H7 (cell line): ENCODE measurements at regions not wholly inside any gene's neighbourhood (a gene's known extent, or its start where the extent isn't known, plus 50 kb on each side); places are given as distances from the start of the nearest gene placed in this dataset.
A peak's percentile ranks its signal among the peaks of the same experiment; 100 is the strongest.

Experiments used
- DNase-seq: peaks from one replicate; pipeline ENCODE4 v3.0.0; 2012
- H3K27me3 ChIP-seq: 2 replicates; pipeline ENCODE4 v1.6.0; 2011; ENCODE audit warnings: mild to moderate bottlenecking, low read length; ENCODE audit not compliant: control insufficient read depth, insufficient read depth
- H3K36me3 ChIP-seq: replicated peaks from 2 replicates; pipeline ENCODE4 v1.5.1; 2011; ENCODE audit warnings: low read length; ENCODE audit not compliant: control insufficient read depth, insufficient read depth
- H3K4me3 ChIP-seq: 2 replicates; pipeline ENCODE4 v1.5.1; 2011; ENCODE audit warnings: low read depth, mild to moderate bottlenecking, control low read depth, low read length, moderate library complexity; ENCODE audit not compliant: insufficient read depth

DNA sequence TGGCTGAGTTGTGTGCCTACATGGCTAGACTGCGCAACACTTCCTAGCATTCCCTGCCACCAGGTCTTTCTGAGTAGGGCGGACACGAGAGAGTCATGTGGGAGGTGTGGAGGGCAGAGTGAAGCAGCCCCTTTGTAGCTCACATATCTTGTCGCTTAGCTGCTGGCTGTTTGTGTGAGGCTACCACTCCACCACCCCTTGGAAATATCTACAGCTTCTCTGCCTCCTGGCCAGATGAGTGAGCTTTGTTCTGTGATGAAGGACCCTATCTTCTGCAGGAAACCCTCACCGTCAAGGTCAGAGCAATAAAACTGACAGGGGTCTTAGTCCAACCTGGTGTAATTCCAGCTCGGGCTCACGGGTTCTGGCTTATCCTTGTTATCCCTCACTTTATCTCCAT, 232.1 kb upstream of the ASIC2 start:
- H3K27me3 ChIP-seq = no peaks in the 10 kb centered on the region; the same call in none of the 2 replicates
- no peak overlapping the region for H3K4me3 ChIP-seq
- DNase-seq = no peak
- no peaks in the 10 kb centered on the region for H3K36me3 ChIP-seq

DNA sequence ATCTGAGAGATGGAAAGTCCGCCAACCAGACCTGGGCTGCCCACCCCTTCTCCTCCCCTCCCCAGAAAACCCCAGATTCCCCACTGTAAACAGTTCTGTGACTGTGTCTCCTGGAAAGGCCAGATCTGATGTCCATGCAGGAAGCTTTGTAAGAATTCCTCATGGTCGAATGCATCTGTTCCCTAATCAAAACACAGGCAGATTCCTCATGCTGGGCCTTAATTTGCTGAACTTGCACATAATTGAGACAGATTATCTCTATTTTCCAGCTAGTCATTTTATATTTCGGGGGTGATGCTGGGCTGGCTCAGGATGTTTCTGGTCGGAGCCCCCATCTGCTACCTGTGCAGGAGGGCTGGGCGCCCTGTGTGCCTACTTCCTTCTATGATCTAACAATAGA, 233.6 kb upstream of the ASIC2 start:
- Histone ChIP-seq H3K27me3 (no peaks in the 10 kb centered on the region; the same call in 1 of the 2 replicates), H3K36me3 (no peaks in the 10 kb centered on the region), H3K4me3 (no peak overlapping the region)
- no peak for DNase-seq

DNA sequence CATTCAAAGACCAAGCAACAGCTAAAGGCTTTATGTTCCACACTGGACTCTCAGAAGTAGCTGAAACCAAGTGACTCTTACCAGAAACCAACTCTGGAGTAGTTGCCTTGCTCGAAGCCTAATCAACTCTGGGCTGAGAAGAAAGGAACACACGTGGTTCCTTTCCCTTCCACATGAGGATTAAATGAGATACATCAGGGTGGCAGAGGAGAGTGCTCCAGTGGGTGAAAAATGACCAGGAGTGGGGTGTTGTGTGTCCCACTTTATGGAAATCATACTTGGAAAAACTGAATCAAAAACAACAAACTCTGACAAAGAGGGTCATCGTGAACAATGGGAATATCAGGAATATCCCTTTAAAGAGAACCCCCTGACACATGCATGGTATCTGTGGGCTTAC, 234.2 kb upstream of the ASIC2 start:
- Histone ChIP-seq H3K36me3 (no peaks in the 10 kb centered on the region), H3K27me3 (no peaks in the 10 kb centered on the region; the same call in 1 of the 2 replicates), H3K4me3 (no peak overlapping the region)
- DNase-seq = no peak

DNA sequence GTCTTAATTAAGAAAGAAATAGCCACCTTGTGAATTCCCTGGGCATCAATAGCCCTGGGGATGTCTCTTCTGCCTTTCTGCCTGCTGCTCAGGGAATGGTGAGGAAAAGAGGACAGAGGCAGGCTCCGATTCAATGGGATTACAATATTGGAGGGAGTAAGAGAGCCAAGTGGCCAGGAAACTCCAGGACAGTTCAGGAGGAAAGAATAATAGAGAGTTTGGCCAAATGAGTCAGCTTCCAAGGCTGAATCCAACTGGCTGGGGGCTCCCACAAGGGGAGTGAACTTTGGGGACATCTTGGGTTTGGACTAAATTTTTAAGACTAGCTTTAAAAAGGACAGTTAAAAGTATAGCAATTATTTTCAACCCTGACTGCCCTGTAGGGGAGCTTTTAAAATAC, 235.8 kb upstream of the ASIC2 start:
- Histone ChIP-seq H3K27me3 (no peaks in the 10 kb centered on the region; the same call in 1 of the 2 replicates), H3K36me3 (no peaks in the 10 kb centered on the region), H3K4me3 (no peak overlapping the region)
- DNase-seq = no peak

DNA sequence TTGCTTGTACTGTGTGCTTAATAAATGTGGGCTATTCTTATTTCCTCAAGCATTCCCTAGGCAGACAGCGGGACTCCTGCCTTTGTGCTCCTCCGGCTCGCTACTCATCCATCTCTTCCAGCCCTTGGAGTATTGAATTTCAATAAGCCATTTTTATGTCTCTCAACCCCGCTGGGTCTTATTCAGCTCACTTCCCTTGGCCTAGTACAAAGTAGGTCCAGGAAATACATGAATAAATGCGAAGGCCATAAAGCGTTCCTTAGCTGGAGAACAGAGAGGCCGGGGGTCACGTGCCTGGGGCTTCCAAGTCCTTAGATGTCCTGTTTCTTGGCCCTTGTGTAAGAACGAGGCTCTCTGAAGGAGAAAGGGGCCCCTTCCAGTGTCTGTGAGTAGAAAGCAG, 236.7 kb upstream of the ASIC2 start:
- DNase-seq = no peak
- no peak overlapping the region for H3K4me3 ChIP-seq
- no peaks in the 10 kb centered on the region for H3K36me3 ChIP-seq
- H3K27me3 ChIP-seq = no peaks in the 10 kb centered on the region; the same call in 1 of the 2 replicates

DNA sequence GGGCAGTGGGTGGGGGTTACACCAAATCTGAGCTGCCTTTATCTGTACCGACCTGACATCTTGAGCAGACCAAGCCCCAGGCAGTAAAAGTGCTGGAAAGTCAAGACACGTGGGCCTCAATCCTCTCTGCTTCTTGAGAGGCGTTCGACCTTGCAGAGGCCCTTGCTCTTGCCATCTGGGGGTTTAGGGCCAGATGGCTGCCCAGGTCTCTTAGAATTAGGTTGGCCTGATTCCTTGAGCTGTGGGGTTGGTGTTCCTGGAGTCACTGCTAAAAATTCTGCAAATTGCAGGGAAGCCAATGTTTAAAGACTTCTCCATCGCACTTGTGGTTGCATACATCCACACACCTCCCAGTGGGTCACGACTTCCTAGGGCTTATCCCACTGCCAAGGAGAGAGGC, 238.2 kb upstream of the ASIC2 start:
- no peaks in the 10 kb centered on the region; the same call in 1 of the 2 replicates for H3K27me3 ChIP-seq
- no peaks in the 10 kb centered on the region for H3K36me3 ChIP-seq
- no peak overlapping the region for H3K4me3 ChIP-seq
- no peak for DNase-seq

DNA sequence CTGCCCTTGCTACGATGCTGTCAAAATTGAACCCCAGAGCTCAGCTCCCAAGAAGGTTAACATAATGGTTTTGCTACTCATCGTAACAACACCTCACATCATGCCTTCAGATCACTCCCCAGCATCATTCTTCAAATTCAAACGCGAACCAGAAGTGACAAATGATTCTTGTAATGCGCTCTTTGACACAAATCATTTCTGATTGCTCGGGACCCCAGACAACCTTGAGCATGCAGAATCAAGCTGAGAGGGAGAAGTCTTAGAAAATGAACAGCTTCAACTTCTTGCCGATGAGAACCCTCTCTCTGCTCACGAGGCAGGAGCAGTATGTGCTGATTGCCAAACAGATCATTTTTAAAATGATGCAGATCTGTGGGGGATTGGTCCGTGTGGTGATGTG, 241.0 kb upstream of the ASIC2 start:
- Histone ChIP-seq H3K27me3 (no peaks in the 10 kb centered on the region; the same call in 1 of the 2 replicates), H3K4me3 (no peak overlapping the region), H3K36me3 (no peaks in the 10 kb centered on the region)
- no peak for DNase-seq

DNA sequence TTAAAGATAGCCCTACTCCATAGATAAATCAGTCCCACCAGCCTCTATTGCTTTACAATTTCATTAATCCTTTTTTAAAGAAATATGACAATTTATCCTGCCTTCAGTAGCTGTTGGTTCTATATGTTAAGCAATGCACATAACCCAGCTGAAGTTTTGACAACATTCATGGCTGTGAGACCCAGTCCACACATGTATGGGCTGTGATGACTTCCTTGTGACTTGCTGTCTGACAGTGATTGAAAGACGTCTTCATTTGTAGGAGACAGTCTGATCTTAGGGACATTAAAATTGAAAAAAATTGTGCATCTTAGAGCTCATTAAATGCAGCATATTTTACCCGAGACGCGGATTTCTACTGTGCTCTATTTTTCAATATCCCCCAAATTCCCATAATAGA, 252.0 kb upstream of the ASIC2 start:
- no peak for DNase-seq
- Histone ChIP-seq H3K4me3 (no peak overlapping the region), H3K27me3 (no peaks in the 10 kb centered on the region; the same call in 1 of the 2 replicates), H3K36me3 (no peaks in the 10 kb centered on the region)

DNA sequence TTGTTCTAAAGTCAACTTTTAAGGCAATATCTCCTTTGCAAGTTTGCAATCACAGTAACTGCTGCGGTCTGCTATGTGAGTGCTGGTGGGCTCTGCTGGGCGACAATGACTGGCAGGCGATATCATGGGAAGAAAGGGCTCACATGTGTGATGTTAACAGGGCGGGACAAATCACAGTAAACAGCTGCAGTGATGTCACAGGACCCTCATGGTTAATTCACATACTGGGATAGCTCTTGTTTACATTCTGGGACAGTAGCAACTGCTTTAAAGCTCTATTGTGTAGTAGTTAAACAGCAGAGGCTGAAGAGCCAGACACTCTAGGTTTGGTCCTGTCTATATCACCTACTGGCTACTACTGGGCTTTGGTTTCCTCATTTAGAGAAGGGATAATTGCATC, 257.2 kb upstream of the ASIC2 start:
- Histone ChIP-seq H3K27me3 (no peaks in the 10 kb centered on the region; the same call in 1 of the 2 replicates), H3K36me3 (no peaks in the 10 kb centered on the region), H3K4me3 (no peak overlapping the region)
- no peak for DNase-seq

DNA sequence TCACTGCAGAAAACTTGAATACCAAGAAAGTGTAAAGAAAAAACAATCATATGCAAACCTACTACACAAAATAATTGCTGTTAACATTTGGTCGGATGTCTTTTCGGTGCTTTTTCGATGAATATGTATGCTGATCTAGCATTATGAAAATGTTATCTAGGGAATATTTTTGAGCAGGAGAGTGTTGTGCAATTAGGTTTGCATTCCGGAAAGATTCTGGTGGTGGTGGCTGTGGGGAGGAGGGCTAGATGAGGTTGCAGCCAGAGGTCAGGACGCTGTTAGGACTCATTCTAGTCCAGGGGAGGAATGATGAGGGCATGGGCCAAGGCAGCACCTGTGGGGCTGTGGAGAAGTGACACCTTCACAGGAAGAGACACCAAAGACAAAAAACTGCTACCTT, 258.0 kb upstream of the ASIC2 start:
- Histone ChIP-seq H3K36me3 (no peaks in the 10 kb centered on the region), H3K27me3 (no peaks in the 10 kb centered on the region; the same call in 1 of the 2 replicates), H3K4me3 (no peak overlapping the region)
- no peak for DNase-seq

DNA sequence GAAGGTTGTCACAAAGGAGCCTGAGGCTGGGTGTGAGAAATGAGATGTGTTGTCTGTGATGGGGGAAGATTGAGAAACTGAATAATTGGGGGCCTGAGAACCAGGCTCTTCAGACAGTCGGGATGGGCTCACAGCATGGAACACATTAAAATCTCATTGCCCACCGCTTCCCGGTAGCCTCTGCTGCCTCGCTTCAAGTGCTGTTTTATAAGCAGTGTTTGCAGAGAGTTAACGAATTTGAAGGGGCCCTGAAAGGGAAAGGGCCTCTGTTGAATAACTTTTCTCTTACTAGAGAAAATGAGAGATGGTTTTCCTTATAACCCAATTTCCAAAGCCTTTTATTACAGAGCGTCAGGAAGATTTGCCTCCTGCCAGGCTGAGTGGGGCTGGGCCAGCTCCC, 258.8 kb upstream of the ASIC2 start:
- H3K4me3 ChIP-seq = no peak overlapping the region
- H3K36me3 ChIP-seq = no peaks in the 10 kb centered on the region
- no peaks in the 10 kb centered on the region; the same call in 1 of the 2 replicates for H3K27me3 ChIP-seq
- no peak for DNase-seq

DNA sequence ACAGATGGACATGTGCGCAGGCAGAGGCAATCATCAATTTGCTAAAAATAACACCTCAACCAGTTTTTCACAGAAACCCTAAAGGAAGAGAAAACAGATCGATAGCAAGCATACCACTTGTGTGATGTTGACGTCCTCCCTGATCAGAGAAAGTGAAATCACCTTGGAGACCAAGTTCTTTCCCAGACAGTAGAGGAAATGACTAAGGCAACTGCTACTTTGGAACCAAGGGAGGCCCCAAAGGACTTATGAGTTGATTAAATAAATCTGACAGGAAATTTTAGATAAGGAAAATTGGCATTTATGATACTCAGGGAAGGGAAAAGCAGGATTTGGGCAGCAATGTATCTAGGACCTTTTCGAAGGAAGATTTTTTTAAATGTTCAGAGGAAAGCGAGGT, 267.1 kb upstream of the ASIC2 start:
- no peak for DNase-seq
- no peak overlapping the region for H3K4me3 ChIP-seq

DNA sequence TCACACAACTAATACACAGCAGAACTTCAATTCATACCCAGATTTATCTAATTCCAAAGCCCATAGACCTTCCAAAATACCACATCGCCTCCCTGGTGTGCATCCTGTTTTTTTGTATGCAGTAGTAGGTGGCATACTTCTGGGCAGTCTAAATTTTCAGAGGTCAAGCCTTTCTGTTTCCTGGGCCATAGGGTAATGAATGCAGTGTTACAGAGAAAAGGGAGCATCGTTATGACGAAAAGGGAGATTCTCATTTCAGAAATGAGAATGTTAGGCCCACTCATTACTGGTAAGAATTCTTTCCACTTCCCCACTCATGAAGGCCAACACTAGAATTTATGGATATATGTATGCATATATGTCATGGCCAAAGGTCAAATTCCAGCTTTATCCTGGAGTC, 267.8 kb upstream of the ASIC2 start:
- no peak overlapping the region for H3K4me3 ChIP-seq

More for the DNA sequence above, 267.1 kb upstream of the ASIC2 start:
- Histone ChIP-seq H3K27me3 (no peaks in the 10 kb centered on the region; the same call in 1 of the 2 replicates), H3K36me3 (no peaks in the 10 kb centered on the region)

DNA sequence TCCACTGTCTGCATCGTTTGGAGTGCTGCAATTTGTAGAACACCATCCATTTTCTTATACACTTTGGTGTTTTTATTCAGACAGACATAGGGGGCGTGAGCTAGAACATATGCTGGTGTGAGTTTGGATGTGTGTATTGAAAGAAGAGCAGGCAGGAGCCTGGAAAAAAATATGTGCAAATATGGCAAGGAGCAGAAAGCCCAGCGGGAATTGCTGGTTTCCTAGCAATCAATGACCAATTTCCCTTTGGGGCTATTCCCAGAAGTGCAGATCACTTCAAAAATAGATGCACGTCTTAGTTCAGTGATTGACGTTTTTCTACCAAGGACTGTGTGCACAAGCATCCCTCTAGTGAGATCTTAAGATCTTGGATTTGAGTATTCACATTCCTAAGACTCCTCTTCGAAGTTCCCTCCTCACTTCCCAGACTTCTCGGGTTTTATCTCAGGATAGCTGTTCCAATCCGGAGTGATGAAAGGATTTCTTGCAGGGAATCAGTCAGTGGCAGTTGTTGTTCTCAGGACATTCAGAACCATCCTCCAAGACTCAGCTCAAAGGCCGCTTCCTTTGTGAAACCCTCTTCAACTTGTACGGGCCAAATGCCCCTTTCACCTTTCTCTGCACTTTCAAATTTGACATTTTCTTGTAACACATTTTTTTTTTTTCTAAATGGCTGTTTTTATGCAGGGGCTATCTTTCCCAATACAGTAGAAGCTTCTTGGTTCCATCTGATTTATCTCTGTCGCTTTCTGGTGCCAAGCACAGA, 268.7 kb upstream of the ASIC2 start:
- no peaks in the 10 kb centered on the region for H3K36me3 ChIP-seq
- H3K27me3 ChIP-seq = no peaks in the 10 kb centered on the region
- no peak overlapping the region for H3K4me3 ChIP-seq
- DNase-seq = no peak

More for the DNA sequence above, 267.8 kb upstream of the ASIC2 start:
- Histone ChIP-seq H3K27me3 (no peaks in the 10 kb centered on the region), H3K36me3 (no peaks in the 10 kb centered on the region)
- DNase-seq = no peak

DNA sequence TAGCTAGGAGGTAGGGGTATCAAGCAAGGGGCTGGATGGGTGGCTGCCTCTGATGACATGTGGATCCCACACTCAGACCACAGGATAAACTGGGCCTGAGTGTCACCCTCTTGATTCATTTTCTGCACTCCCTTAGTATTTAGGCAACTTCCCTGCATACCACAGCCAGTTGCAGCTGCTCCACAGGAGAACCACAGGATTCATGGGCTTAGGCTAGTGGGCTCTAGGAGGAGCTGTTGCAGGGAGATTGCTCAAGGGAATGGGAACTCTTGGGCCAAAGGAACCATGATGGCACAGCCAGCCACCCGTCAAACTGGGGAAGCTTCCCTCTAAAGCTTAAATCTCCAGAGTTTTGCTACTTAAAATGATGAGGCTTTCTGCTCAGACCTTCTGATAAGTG, 269.7 kb upstream of the ASIC2 start:
- DNase-seq = peak; percentile 38
- no peak overlapping the region for H3K4me3 ChIP-seq
- H3K36me3 ChIP-seq = no peaks in the 10 kb centered on the region
- no peaks in the 10 kb centered on the region for H3K27me3 ChIP-seq
